T-cell (primary cell): ENCODE measurements at regions not wholly inside any gene's neighbourhood (a gene's known extent, or its start where the extent isn't known, plus 50 kb on each side); places are given as distances from the start of the nearest gene placed in this dataset.

ENCODE experiments used
- ATAC-seq, 4 experiments: fragments of 200-7000 bp in 3 of 4; fragments of 150-1000 bp in 1 of 4; cut with Tn5 transposase; replicated peaks in 1 of 4; 1 replicate in 3 of 4; 2 replicates in 1 of 4; pipeline ENCODE4 v1.10.0; 2021; ENCODE audit warnings: moderate library complexity in 3 of 4, mild to moderate bottlenecking in 2 of 4, moderate number of reproducible peaks in 1 of 4
- CTCF ChIA-PET, 2 donors: fragments of 300-600 bp; sonication (Branson Sonifier 250); formaldehyde crosslinking; loops; one replicate each; lab custom pipeline; 2022; ENCODE audit warnings: antibody characterized with exemption in 2 of 2; lab: Charles Lee
- POLR2A ChIA-PET, 2 donors: fragments of 300-600 bp; sonication (Branson Sonifier 250); formaldehyde crosslinking; loops; one replicate each; lab custom pipeline; 2022; ENCODE audit warnings: antibody characterized with exemption in 2 of 2; lab: Charles Lee
- DNase-seq, 35 experiments: peaks; one replicate each; pipeline versions ENCODE4 v3.0.0 to v3.0.0-alpha.2; 2013 to 2023
- H3K27ac ChIP-seq: one replicate; pipeline ENCODE4 v1.5.1; 2013; ENCODE audit warnings: low read length
- H3K27me3 ChIP-seq, 2 experiments: replicated peaks in 1 of 2; 1 replicate in 1 of 2; 2 replicates in 1 of 2; pipeline versions ENCODE4 v1.6.1 to v1.7.0; 2013; ENCODE audit warnings: low read length in 1 of 2, mixed read lengths in 1 of 2; ENCODE audit not compliant: control insufficient read depth in 2 of 2, insufficient read depth in 2 of 2; ENCODE audit errors: extremely low read depth in 1 of 2
- H3K36me3 ChIP-seq, 2 donors: 1 replicate in 1 of 2; 2 replicates in 1 of 2; pipeline versions ENCODE4 v1.6.1 to v1.7.0; 2013; ENCODE audit warnings: low read length in 1 of 2; ENCODE audit not compliant: control insufficient read depth in 2 of 2, insufficient read depth in 1 of 2; ENCODE audit errors: extremely low read depth in 1 of 2
- H3K4me1 ChIP-seq, 2 experiments: 1 replicate in 1 of 2; 2 replicates in 1 of 2; pipeline versions ENCODE4 v1.6.1 to v1.7.0; 2013; ENCODE audit warnings: low read length in 2 of 2, mixed read lengths in 1 of 2; ENCODE audit not compliant: insufficient read depth in 2 of 2, control insufficient read depth in 1 of 2; ENCODE audit errors: extremely low read depth in 1 of 2
- H3K4me3 ChIP-seq, 2 donors: 1 replicate in 1 of 2; 2 replicates in 1 of 2; pipeline versions ENCODE4 v1.5.1 to v1.7.0; 2013; ENCODE audit warnings: mild to moderate bottlenecking in 2 of 2, low read length in 1 of 2, moderate library complexity in 1 of 2; ENCODE audit not compliant: control insufficient read depth in 1 of 2; ENCODE audit errors: extremely low read depth in 1 of 2
- H3K9me3 ChIP-seq: 2 replicates; pipeline ENCODE4 v1.7.0; 2013
- H3K27ac Mint-ChIP-seq, 2 donors: one replicate each; pipeline ENCODE4 v1.8.0; 2020 to 2021; ENCODE audit warnings: mild to moderate bottlenecking in 2 of 2, mixed read lengths in 2 of 2
- H3K27me3 Mint-ChIP-seq, 2 donors: one replicate each; pipeline ENCODE4 v1.8.0; 2021 to 2022; ENCODE audit warnings: mixed read lengths in 2 of 2
- H3K36me3 Mint-ChIP-seq: one replicate; pipeline ENCODE4 v1.8.0; 2021; ENCODE audit warnings: mixed read lengths
- H3K4me1 Mint-ChIP-seq, 3 donors: one replicate each; pipeline ENCODE4 v1.8.0; 2020 to 2022; ENCODE audit warnings: mixed read lengths in 3 of 3, mild to moderate bottlenecking in 1 of 3
- H3K4me3 Mint-ChIP-seq, 3 donors: one replicate each; pipeline ENCODE4 v1.8.0; 2020 to 2022; ENCODE audit warnings: mild to moderate bottlenecking in 3 of 3, mixed read lengths in 3 of 3, moderate library complexity in 3 of 3
- H3K9me3 Mint-ChIP-seq, 3 donors: one replicate each; pipeline ENCODE4 v1.8.0; 2020 to 2022; ENCODE audit warnings: mixed read lengths in 3 of 3
- WGBS: methylation state at CpG from one replicate; pipeline ENCODE4 v1.1.5; 2013; ENCODE audit warnings: missing lambda C conversion rate; ENCODE audit not compliant: insufficient coverage; 5-methylcytosine and 5-hydroxymethylcytosine counted together

GRCh38 chr5:148934895-148935400, 108.5 kb downstream of the ADRB2 start:
- no peak overlapping the region for H3K27ac Mint-ChIP-seq
- Histone ChIP-seq H3K27me3 (no peaks in the 10 kb centered on the region), H3K4me3 (no peak overlapping the region), H3K27ac (no peak overlapping the region), H3K9me3 (no peaks in the 10 kb centered on the region), H3K36me3 (no peaks in the 10 kb centered on the region), H3K4me1 (no peaks in the 10 kb centered on the region)
- peaks cover 3 to 19% of the 10 kb centered on the region in 2 donors for H3K27me3 Mint-ChIP-seq
- H3K4me3 Mint-ChIP-seq: no peak overlapping the region
- no peak for DNase-seq
- H3K4me1 Mint-ChIP-seq: no peaks in the 10 kb centered on the region
- ChIA-PET CTCF (no interaction called here), POLR2A (no interaction called here)
- no peak for ATAC-seq
- H3K36me3 Mint-ChIP-seq: no peaks in the 10 kb centered on the region
- WGBS: 94% methylated on average over 2 of the region's 2 CpGs
- H3K9me3 Mint-ChIP-seq: no peaks in the 10 kb centered on the region

GRCh38 chr5:148937239-148937638, 110.8 kb downstream of the ADRB2 start:
- Mint-ChIP-seq H3K4me3 (no peak overlapping the region), H3K27me3 (peaks cover 13 to 25% of the 10 kb centered on the region in 2 donors), H3K4me1 (no peaks in the 10 kb centered on the region), H3K27ac (no peak overlapping the region), H3K36me3 (no peaks in the 10 kb centered on the region), H3K9me3 (no peaks in the 10 kb centered on the region)
- Histone ChIP-seq H3K27ac (no peak overlapping the region), H3K27me3 (peaks cover 0 to 3% of the 10 kb centered on the region in 2 experiments), H3K36me3 (no peaks in the 10 kb centered on the region), H3K9me3 (no peaks in the 10 kb centered on the region), H3K4me1 (no peaks in the 10 kb centered on the region), H3K4me3 (no peak overlapping the region)
- no peak for DNase-seq
- no peak for ATAC-seq
- ChIA-PET POLR2A (interaction anchor here in 1 of 2 donors (0.8 kb wide), 1 partner anchor 373 kb away, joined by 5 read pairs; no protein-coding TSS in a partner anchor), CTCF (interaction anchor here in 1 of 2 donors (0.5 kb wide), 1 partner anchor 93 kb away, joined by 3 read pairs; no protein-coding TSS in a partner anchor)
- no CpG with 5 or more reads among the region's 1 CpG for WGBS

GRCh38 chr5:148937830-148938521, 111.6 kb downstream of the ADRB2 start:
- Histone ChIP-seq H3K36me3 (no peaks in the 10 kb centered on the region), H3K27ac (no peak overlapping the region), H3K9me3 (no peaks in the 10 kb centered on the region), H3K4me1 (no peaks in the 10 kb centered on the region), H3K27me3 (peaks cover 0 to 3% of the 10 kb centered on the region in 2 experiments), H3K4me3 (no peak overlapping the region)
- WGBS: 100% methylated on average over 1 of the region's 4 CpGs
- no peak for ATAC-seq
- Mint-ChIP-seq H3K36me3 (no peaks in the 10 kb centered on the region), H3K4me3 (no peak overlapping the region), H3K27ac (no peak overlapping the region), H3K4me1 (no peaks in the 10 kb centered on the region), H3K9me3 (no peaks in the 10 kb centered on the region), H3K27me3 (peaks cover 13 to 21% of the 10 kb centered on the region in 2 donors)
- ChIA-PET CTCF (no interaction called here), POLR2A (interaction anchor here in 1 of 2 donors (0.8 kb wide), 1 partner anchor 373 kb away, joined by 5 read pairs; no protein-coding TSS in a partner anchor)
- DNase-seq: no peak

GRCh38 chr5:148938522-148938882, 112.1 kb downstream of the ADRB2 start:
- Mint-ChIP-seq H3K27ac (no peak overlapping the region), H3K27me3 (peaks cover 13 to 21% of the 10 kb centered on the region in 2 donors), H3K9me3 (no peaks in the 10 kb centered on the region), H3K4me3 (no peak overlapping the region), H3K36me3 (no peaks in the 10 kb centered on the region), H3K4me1 (no peaks in the 10 kb centered on the region)
- CTCF ChIA-PET: no interaction called here
- Histone ChIP-seq H3K36me3 (no peaks in the 10 kb centered on the region), H3K27me3 (peaks cover 0 to 3% of the 10 kb centered on the region in 2 experiments), H3K9me3 (no peaks in the 10 kb centered on the region), H3K27ac (no peak overlapping the region), H3K4me3 (no peak overlapping the region), H3K4me1 (no peaks in the 10 kb centered on the region)
- POLR2A ChIA-PET: no interaction called here
- no peak for DNase-seq
- 100% methylated on average over 1 of the region's 3 CpGs for WGBS
- no peak for ATAC-seq

GRCh38 chr5:148939676-148940075, 113.3 kb downstream of the ADRB2 start:
- ATAC-seq (no peak), DNase-seq (no peak)
- H3K4me3 ChIP-seq: no peak overlapping the region
- H3K9me3 ChIP-seq: no peaks in the 10 kb centered on the region
- no CpG with 5 or more reads among the region's 1 CpG for WGBS
- Mint-ChIP-seq H3K9me3 (no peaks in the 10 kb centered on the region), H3K4me1 (no peaks in the 10 kb centered on the region), H3K4me3 (no peak overlapping the region), H3K36me3 (no peaks in the 10 kb centered on the region), H3K27me3 (peaks cover 13 to 23% of the 10 kb centered on the region in 2 donors), H3K27ac (no peak overlapping the region)
- CTCF ChIA-PET: no interaction called here
- no peak overlapping the region for H3K27ac ChIP-seq
- POLR2A ChIA-PET: no interaction called here
- no peaks in the 10 kb centered on the region for H3K4me1 ChIP-seq
- H3K27me3 ChIP-seq: peaks cover 0 to 3% of the 10 kb centered on the region in 2 experiments
- H3K36me3 ChIP-seq: no peaks in the 10 kb centered on the region

- CTCF ChIA-PET: interaction anchor here in 1 of 2 donors (1.0 to 1.2 kb wide), 3 partner anchors 14 to 210 kb away, joined by 3 read pairs; no protein-coding TSS in a partner anchor
- no peak overlapping the region for H3K27ac Mint-ChIP-seq
Observed at GRCh38 chr5:148941810-148942209, 115.4 kb downstream of the ADRB2 start.

More at GRCh38 chr5:148941810-148942209, 115.4 kb downstream of the ADRB2 start:
- Histone ChIP-seq H3K4me1 (no peaks in the 10 kb centered on the region), H3K27ac (no peak overlapping the region), H3K36me3 (no peaks in the 10 kb centered on the region), H3K4me3 (no peak overlapping the region), H3K9me3 (no peaks in the 10 kb centered on the region), H3K27me3 (peaks cover 0 to 3% of the 10 kb centered on the region in 2 experiments)
- peaks cover 13 to 19% of the 10 kb centered on the region in 2 donors for H3K27me3 Mint-ChIP-seq
- DNase-seq: no peak
- H3K36me3 Mint-ChIP-seq: no peaks in the 10 kb centered on the region
- no peaks in the 10 kb centered on the region for H3K9me3 Mint-ChIP-seq
- POLR2A ChIA-PET: no interaction called here
- ATAC-seq: no peak
- no peaks in the 10 kb centered on the region for H3K4me1 Mint-ChIP-seq
- no CpG with 5 or more reads among the region's 1 CpG for WGBS
- no peak overlapping the region for H3K4me3 Mint-ChIP-seq
